CD14-positive monocyte (primary cell): ENCODE measurements at regions not wholly inside any gene's neighbourhood (a gene's known extent, or its start where the extent isn't known, plus 50 kb on each side); places are given as distances from the start of the nearest gene placed in this dataset.

Source experiments
- DNase-seq, 3 donors: peaks; one replicate each; pipeline ENCODE4 v3.0.0-alpha.2; 2011 to 2022
- H2AFZ ChIP-seq: 2 replicates; pipeline ENCODE4 v1.6.0; 2012; ENCODE audit warnings: mild to moderate bottlenecking, low read depth, low read length, inconsistent platforms; ENCODE audit not compliant: insufficient read depth, poor library complexity, severe bottlenecking
- H3K27ac ChIP-seq, 2 donors: 1 replicate in 1 of 2; 2 replicates in 1 of 2; pipeline ENCODE4 v1.5.1; 2012 to 2013; ENCODE audit warnings: low read length in 2 of 2, control low read depth in 1 of 2, inconsistent platforms in 1 of 2, low read depth in 1 of 2, mild to moderate bottlenecking in 1 of 2
- H3K27me3 ChIP-seq, 2 donors: one replicate each; pipeline versions ENCODE4 v1.6.0 to v1.6.1; 2011 to 2013; ENCODE audit warnings: low read length in 2 of 2; ENCODE audit not compliant: control insufficient read depth in 2 of 2, insufficient read depth in 2 of 2
- H3K36me3 ChIP-seq, 2 donors: replicated peaks in 1 of 2; 1 replicate in 1 of 2; 2 replicates in 1 of 2; pipeline versions ENCODE4 v1.5.1 to v1.6.1; 2012 to 2013; ENCODE audit warnings: low read length in 2 of 2, control low read depth in 1 of 2, inconsistent platforms in 1 of 2, mild to moderate bottlenecking in 1 of 2; ENCODE audit not compliant: insufficient read depth in 2 of 2, control insufficient read depth in 1 of 2
- H3K4me1 ChIP-seq, 2 donors: 1 replicate in 1 of 2; 2 replicates in 1 of 2; pipeline versions ENCODE4 v1.5.1 to v1.6.1; 2012 to 2013; ENCODE audit warnings: low read length in 2 of 2, control low read depth in 1 of 2, inconsistent platforms in 1 of 2, mild to moderate bottlenecking in 1 of 2, moderate library complexity in 1 of 2; ENCODE audit not compliant: insufficient read depth in 2 of 2, control insufficient read depth in 1 of 2
- H3K4me2 ChIP-seq: replicated peaks from 2 replicates; pipeline ENCODE3; 2012; ENCODE audit warnings: low read length, moderate library complexity, mild to moderate bottlenecking; ENCODE audit not compliant: poor library complexity, severe bottlenecking; ENCODE audit errors: extremely low read depth
- H3K4me3 ChIP-seq, 3 experiments: fragments of 200-600 bp in 1 of 3; sonication (generic) in 1 of 3; replicated peaks in 1 of 3; 1 replicate in 2 of 3; 2 replicates in 1 of 3; pipeline ENCODE4 v1.5.1; 2011 to 2013; ENCODE audit warnings: low read length in 3 of 3, mild to moderate bottlenecking in 3 of 3, control low read depth in 2 of 3, low read depth in 2 of 3, inconsistent platforms in 1 of 3, moderate library complexity in 1 of 3
- H3K79me2 ChIP-seq: 2 replicates; pipeline ENCODE4 v1.6.0; 2012; ENCODE audit warnings: mild to moderate bottlenecking, control low read depth, inconsistent platforms, low read length, moderate library complexity; ENCODE audit not compliant: insufficient read depth
- H3K9ac ChIP-seq: 2 replicates; pipeline ENCODE4 v1.6.0; 2017; ENCODE audit warnings: low read length, mild to moderate bottlenecking; ENCODE audit not compliant: insufficient read depth, poor library complexity, severe bottlenecking
- H3K9me3 ChIP-seq, 2 donors: replicated peaks in 1 of 2; 1 replicate in 1 of 2; 2 replicates in 1 of 2; pipeline versions ENCODE4 v1.5.1 to v1.6.1; 2012 to 2013; ENCODE audit warnings: low read length in 2 of 2, control low read depth in 1 of 2; ENCODE audit not compliant: control insufficient read depth in 1 of 2, insufficient read depth in 1 of 2
- H4K20me1 ChIP-seq: 2 replicates; pipeline ENCODE4 v1.6.0; 2012; ENCODE audit warnings: mild to moderate bottlenecking, low read length, control low read depth, moderate library complexity; ENCODE audit not compliant: insufficient read depth
- H3K27ac Mint-ChIP-seq, 7 donors: one replicate each; pipeline ENCODE4 v1.8.0; 2020; ENCODE audit warnings: mild to moderate bottlenecking in 7 of 7, mixed read lengths in 7 of 7, moderate library complexity in 6 of 7, inconsistent platforms in 2 of 7
- H3K27me3 Mint-ChIP-seq, 3 donors: one replicate each; pipeline ENCODE4 v1.8.0; 2021 to 2022; ENCODE audit warnings: low read depth in 3 of 3, mild to moderate bottlenecking in 3 of 3, mixed read lengths in 3 of 3, moderate library complexity in 3 of 3, inconsistent platforms in 1 of 3
- H3K36me3 Mint-ChIP-seq, 2 donors: one replicate each; pipeline ENCODE4 v1.8.0; 2020; ENCODE audit warnings: mixed read lengths in 2 of 2, inconsistent platforms in 1 of 2, mild to moderate bottlenecking in 1 of 2
- H3K4me1 Mint-ChIP-seq: one replicate; pipeline ENCODE4 v1.8.0; 2020; ENCODE audit warnings: mild to moderate bottlenecking, mixed read lengths
- H3K4me3 Mint-ChIP-seq, 2 donors: one replicate each; pipeline ENCODE4 v1.8.0; 2020; ENCODE audit warnings: mild to moderate bottlenecking in 2 of 2, mixed read lengths in 2 of 2, moderate library complexity in 1 of 2
- H3K9me3 Mint-ChIP-seq, 7 donors: one replicate each; pipeline ENCODE4 v1.8.0; 2020 to 2022; ENCODE audit warnings: mixed read lengths in 7 of 7, mild to moderate bottlenecking in 6 of 7, moderate library complexity in 6 of 7, inconsistent platforms in 2 of 7
- whole genome bisulfite sequencing: methylation state at CpG from one replicate; pipeline ENCODE4 v1.1.5; 2013; ENCODE audit warnings: missing lambda C conversion rate; ENCODE audit not compliant: insufficient coverage; 5-methylcytosine and 5-hydroxymethylcytosine counted together
- intact Hi-C, 2 donors: fragments of 100-400 bp; cut with micrococcal nuclease; formaldehyde crosslinking; loops; one replicate each; pipeline versions ENCODE4 v1.15.0 to v1.15.1; 2023
- TF ChIP-seq, protein P1 (sequence below): fragments of 200-600 bp; IDR thresholded peaks from one replicate; pipeline ENCODE4 v1.8.0; 2022; ENCODE audit warnings: antibody characterized with exemption, mild to moderate bottlenecking

DNA sequence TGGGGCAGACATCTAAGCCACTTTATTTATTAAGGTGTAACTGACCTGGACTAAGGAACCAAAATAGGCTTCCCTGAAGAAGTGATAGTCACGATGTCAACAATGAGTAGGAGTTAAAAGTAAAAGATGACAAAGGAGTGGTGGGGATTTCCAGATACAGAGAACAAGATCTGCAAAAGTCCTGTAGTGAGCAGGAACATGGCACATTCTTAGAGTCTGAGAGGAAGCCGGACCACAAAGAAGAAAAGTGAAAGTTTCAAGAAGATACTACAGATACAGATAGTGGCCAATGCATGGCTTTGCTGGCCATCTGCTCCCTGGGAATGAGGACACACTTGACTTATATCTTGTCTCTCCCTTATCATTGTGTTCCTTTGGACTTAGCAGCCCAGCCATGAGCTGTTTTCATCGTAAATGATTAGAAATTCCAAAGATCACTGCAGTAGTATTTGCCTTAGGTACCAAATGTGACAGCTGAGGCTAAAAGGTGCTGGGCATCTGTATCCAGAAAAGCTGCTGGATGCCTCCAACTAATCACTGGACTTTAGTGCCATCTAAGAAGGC is 302.4 kb upstream of the NR5A2 start:
- no peak overlapping the region for H3K27ac Mint-ChIP-seq
- no peaks in the 10 kb centered on the region for H4K20me1 ChIP-seq
- H2AFZ ChIP-seq, result no peak overlapping the region
- DNase-seq, result no peak
- H3K9ac ChIP-seq, result no peak overlapping the region
- H3K9me3 ChIP-seq, result no peaks in the 10 kb centered on the region
- H3K27ac ChIP-seq, result no peak overlapping the region
- H3K4me1 Mint-ChIP-seq, result peaks cover 2% of the 10 kb centered on the region
- H3K4me3 ChIP-seq, result no peak overlapping the region
- no peaks in the 10 kb centered on the region for H3K79me2 ChIP-seq
- intact Hi-C loops, result no loop called here
- H3K36me3 ChIP-seq, result no peaks in the 10 kb centered on the region
- H3K9me3 Mint-ChIP-seq, result peaks cover 0 to 2% (median 0%) of the 10 kb centered on the region in 7 donors
- peaks cover 0 to 4% (median 2%) of the 10 kb centered on the region in 3 donors for H3K27me3 Mint-ChIP-seq
- WGBS, result 80% methylated on average over 1 of the region's 3 CpGs
- H3K36me3 Mint-ChIP-seq, result no peaks in the 10 kb centered on the region
- no peak overlapping the region for H3K4me2 ChIP-seq
- no peak overlapping the region for H3K4me3 Mint-ChIP-seq
- TF ChIP-seq, protein P1, sequence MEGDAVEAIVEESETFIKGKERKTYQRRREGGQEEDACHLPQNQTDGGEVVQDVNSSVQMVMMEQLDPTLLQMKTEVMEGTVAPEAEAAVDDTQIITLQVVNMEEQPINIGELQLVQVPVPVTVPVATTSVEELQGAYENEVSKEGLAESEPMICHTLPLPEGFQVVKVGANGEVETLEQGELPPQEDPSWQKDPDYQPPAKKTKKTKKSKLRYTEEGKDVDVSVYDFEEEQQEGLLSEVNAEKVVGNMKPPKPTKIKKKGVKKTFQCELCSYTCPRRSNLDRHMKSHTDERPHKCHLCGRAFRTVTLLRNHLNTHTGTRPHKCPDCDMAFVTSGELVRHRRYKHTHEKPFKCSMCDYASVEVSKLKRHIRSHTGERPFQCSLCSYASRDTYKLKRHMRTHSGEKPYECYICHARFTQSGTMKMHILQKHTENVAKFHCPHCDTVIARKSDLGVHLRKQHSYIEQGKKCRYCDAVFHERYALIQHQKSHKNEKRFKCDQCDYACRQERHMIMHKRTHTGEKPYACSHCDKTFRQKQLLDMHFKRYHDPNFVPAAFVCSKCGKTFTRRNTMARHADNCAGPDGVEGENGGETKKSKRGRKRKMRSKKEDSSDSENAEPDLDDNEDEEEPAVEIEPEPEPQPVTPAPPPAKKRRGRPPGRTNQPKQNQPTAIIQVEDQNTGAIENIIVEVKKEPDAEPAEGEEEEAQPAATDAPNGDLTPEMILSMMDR, result no peak
- H3K27me3 ChIP-seq, result no peaks in the 10 kb centered on the region
- H3K4me1 ChIP-seq, result no peaks in the 10 kb centered on the region

DNA sequence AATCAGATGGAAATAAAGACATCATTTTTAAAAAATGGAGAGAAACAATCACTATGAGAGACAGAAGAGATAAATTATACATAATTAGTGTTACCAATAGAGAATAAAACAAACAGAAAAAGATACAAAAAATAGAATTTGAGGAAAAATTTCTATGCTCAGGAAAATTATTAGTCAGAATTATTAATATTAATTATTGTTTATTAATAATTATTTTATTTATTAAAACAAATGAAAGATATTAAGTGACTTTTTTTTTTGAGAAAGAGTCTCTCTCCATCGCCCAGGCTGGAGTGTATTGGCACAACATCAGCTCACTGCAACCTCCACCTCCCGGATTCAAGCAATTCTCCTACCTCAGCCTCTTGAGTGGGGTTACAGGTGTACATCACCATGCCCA is 299.8 kb upstream of the NR5A2 start:
- Mint-ChIP-seq H3K27ac (no peak overlapping the region), H3K9me3 (peaks cover 0 to 3% (median 0%) of the 10 kb centered on the region in 7 donors), H3K4me3 (no peak overlapping the region), H3K36me3 (no peaks in the 10 kb centered on the region), H3K27me3 (peaks cover 0 to 2% (median 2%) of the 10 kb centered on the region in 3 donors), H3K4me1 (no peaks in the 10 kb centered on the region)
- no peak overlapping the region for H3K4me3 ChIP-seq
- no peak overlapping the region for H3K4me2 ChIP-seq
- H2AFZ ChIP-seq, result no peak overlapping the region
- no peaks in the 10 kb centered on the region for H3K9me3 ChIP-seq
- no peaks in the 10 kb centered on the region for H3K4me1 ChIP-seq
- H4K20me1 ChIP-seq, result no peaks in the 10 kb centered on the region
- TF ChIP-seq, protein P1, result no peak
- H3K9ac ChIP-seq, result no peak overlapping the region
- H3K27me3 ChIP-seq, result no peaks in the 10 kb centered on the region
- intact Hi-C loops, result no loop called here
- H3K79me2 ChIP-seq, result no peaks in the 10 kb centered on the region
- no CpG with 5 or more reads among the region's 2 CpGs for WGBS
- H3K27ac ChIP-seq, result no peak overlapping the region
- DNase-seq, result no peak
- no peaks in the 10 kb centered on the region for H3K36me3 ChIP-seq
